Non-pigmented ciliary epithelial cell (primary cell): ENCODE measurements at regions not wholly inside any gene's neighbourhood (a gene's known extent, or its start where the extent isn't known, plus 50 kb on each side); places are given as distances from the start of the nearest gene placed in this dataset.

Experiments
- DNase-seq: peaks from one replicate; pipeline ENCODE4 v3.0.0-alpha.2; 2010; ENCODE audit warnings: low read depth

- DNase-seq, result no peak
These were observed 105.3 kb downstream of the FOXL1 start for GRCh38 chr16:86683441-86684194.

DNA sequence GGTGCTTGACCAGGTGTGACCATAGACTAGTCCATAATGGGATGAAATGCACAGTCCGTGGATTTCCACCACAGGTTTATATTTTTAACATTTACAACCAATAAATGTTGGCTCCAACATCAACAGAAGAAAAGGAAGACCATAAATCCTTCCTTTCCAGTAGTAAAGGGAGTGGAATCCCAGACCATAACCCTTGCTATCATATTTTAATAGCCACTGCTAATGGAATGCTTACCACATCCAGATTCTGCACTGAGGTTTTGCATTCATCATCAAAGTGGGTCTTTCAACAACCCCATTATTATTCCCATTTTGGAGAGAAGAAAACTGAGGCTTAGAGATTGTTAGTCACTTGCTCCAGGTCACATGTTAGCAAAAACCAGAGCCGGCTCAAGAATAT lies 106.7 kb downstream of the FOXL1 start:
- DNase-seq, result no peak

GRCh38 chr16:86690970-86691369 lies 112.6 kb downstream of the FOXL1 start:
- no peak for DNase-seq

GRCh38 chr16:86692426-86692825 lies 114.1 kb downstream of the FOXL1 start:
- DNase-seq, result no peak

DNA sequence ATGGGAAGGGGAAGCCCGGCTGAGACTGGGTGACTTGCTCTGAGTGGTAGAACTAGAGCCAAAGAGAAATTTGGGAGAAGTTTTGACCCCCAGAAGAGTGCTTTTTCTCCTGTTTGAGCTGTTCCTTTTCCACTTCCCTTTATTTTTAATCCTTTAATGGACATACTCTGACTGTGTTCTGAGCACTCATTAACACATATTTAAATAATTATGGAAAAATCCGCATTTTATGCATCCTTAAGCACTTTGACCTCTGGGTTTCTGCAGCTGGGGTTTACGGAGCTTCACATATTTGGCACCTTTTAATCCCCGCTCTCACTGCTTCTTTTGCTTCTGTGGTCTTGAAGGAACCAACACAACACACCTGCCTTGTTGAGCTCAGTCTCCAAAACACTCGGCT lies 114.7 kb downstream of the FOXL1 start:
- no peak for DNase-seq

DNA sequence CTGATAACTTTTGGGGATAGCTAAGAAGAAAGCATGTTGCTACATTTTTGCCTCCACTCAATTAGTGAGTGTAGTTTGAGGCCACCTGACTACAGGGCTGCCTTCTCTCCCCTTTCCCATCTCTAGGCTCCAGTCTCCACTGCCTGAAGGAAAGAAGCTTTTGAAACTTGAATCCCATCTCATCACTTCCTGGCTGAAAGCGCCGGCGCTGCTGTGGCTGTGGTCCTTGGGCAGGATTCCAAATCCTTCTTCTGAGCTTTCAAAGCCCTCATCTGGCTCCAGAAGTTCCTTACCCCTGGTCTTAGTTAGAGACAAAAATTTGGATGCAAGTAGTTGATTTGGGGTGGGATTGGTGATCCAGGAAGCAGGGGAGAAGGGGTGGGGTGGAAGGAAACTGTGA lies 119.4 kb downstream of the FOXL1 start:
- DNase-seq, result no peak

DNA sequence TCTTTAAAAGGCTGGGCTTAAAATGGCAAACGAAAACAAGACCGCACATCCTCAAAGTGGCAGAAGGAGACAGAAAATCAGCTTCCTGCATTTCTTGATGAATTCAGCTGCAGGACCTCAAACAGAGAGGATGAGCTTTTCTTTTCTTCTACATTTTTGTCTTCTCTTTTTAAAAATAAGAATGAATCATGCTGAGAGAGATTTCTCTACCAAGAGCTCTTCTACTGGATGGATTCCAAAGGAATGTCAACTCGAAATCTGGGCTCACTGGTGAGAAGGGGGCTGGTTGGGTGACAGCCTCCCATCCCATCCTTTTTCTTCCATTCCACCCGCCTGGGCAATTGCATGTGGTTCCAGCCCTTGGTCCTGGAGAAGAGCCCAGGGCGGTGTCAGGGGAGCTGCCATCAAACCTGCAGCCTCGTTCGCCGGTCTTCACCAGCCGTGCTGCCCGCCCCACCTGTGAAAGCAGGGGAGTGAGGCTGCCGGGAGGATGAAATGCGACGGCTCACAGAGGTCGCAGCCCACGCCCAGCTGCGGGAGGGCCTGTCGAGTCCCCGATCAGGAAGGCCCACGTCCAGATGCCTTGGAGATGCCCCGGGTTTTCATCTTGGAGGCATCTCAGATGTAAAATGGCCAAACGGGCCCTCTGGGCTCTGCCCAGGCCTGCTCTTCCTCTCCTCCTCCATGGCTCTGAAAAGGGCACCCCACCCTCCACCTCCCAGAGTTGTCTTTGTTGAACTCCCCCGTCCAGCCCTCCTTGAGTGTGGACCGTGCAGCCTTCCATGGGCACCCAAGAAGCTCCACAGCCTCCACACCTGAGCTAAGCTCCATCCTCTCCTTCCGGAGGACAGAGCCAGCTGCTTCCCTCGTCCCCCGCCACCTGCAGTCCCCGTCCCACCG lies 121.9 kb downstream of the FOXL1 start:
- no peak for DNase-seq

GRCh38 chr16:86701286-86701975 lies 123.1 kb downstream of the FOXL1 start:
- no peak for DNase-seq

DNA sequence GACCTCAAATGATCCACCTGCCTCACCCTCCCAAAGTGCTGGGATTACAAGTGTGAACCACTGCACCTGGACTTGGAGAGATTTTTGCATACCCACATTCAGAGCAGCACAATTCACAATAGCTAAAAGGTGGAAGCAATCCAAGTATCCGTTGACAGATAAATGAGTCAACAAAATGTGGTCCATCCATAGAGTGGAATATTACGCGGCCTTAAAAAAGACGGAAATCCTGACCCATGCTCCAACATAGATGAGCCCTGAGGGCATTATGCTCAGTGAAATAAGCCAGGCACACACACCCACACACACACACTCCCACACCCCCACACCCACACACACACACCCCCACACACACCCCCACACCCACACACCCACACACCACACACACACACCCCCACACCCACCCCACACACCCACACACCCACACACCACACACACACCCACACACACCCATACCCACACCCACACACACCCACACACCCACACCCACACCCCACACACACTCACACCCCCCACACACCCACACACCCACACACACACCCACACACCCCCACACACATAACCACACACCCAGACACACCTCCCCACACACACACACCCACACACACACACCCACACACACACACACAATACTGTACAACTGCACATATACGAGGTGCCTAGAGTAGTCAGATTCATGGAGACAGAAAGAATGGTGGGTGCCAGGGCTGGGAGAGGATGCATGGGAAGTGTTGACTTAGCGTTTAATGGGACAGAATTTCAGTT lies 124.7 kb downstream of the FOXL1 start:
- DNase-seq, result no peak

- DNase-seq, result no peak
These were observed 126.2 kb downstream of the FOXL1 start for GRCh38 chr16:86704516-86704915.

DNA sequence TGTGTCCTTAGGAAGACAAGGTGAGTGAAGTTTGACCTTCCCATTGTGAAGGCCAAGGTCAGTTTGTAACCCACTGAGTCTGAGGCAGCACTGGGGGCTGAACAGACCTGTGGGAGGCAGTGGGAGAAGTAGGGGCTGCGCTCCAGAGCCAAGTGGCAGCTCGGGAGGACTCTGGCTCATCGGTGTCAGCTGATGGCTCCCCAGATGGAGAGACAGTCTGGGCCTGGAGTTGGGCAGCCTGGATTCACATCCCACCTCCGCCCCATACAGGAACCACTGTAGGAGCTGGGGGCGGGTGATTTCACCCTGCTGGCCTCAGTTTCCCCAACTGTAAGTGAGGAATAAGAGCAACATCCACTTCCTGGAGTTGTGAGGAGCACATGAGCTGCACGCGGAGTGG lies 128.4 kb downstream of the FOXL1 start:
- no peak for DNase-seq

DNA sequence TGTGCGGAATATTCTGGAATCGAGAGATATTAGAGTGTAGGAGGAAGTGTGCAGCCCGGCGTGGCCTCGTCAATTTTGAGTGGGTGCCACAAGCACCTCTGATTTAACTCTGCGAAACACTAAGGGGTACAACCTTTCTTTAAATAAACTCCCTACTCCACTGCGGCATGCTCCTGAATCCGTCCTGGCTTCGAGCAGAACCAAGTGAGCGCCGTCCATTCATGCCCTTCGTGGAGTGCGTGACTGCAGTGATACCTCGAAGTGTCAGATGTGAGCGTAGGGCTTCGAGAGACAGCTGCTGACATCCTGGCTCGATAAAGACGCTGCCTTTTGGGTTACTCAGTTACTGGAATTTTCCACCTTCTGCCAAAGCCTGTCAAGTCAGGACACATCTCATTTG lies 128.8 kb downstream of the FOXL1 start:
- no peak for DNase-seq

- no peak for DNase-seq
These were observed 129.2 kb downstream of the FOXL1 start for GRCh38 chr16:86707581-86707980.

GRCh38 chr16:86708431-86708830 lies 130.1 kb downstream of the FOXL1 start:
- DNase-seq, result no peak

- no peak for DNase-seq
These were observed 130.8 kb downstream of the FOXL1 start for GRCh38 chr16:86709103-86709502.

DNA sequence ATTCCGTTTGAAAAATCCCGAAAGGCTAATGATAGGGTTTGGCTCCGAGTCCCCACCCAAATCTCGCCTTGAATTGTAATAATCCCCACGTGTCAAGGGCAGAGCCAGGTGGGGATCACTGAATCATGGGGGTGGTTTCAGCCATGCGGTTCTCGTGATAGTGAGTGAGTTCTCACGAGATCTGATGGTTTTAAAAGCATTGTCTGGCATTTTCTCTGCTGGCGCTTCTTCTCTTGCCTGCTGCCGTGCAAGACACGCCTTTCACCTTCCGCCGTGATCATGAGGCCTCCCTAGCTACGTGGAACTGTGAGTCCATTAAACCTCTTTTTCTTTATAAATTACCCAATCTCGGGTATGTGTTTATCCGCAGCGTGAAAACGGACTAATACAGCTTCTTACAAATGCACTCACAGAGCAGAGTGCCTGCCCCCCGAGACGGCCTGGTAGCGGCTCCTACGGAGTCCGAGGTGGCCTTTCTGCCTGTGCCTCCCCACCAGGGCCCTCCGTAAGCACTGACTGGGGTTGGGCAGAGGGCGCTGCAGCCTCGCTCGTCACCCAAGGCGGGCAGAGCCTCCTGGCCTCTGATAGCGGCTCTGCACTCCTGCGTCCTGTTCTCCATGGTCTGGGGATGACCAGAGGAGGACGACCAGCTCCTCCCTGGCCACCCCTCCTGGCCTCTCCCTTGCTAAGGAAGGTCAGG lies 131.7 kb downstream of the FOXL1 start:
- DNase-seq, result no peak

DNA sequence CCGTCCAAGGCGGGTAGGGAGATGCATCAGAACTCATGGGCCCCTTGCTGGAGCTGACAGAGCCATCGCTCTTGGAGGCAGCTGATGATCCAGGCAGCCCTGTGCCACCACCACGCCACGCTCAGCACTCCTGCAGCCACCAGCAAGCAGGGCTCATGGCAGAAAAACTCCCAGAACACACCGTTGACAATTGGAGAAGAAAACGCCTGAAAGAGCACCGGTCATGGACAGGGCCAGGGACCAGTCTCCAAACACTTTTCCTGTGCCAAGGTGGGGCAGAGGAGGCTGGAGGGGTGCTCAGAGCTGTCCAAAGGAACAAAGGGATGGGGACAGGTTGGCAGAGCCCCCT lies 132.2 kb downstream of the FOXL1 start:
- DNase-seq, result no peak

DNA sequence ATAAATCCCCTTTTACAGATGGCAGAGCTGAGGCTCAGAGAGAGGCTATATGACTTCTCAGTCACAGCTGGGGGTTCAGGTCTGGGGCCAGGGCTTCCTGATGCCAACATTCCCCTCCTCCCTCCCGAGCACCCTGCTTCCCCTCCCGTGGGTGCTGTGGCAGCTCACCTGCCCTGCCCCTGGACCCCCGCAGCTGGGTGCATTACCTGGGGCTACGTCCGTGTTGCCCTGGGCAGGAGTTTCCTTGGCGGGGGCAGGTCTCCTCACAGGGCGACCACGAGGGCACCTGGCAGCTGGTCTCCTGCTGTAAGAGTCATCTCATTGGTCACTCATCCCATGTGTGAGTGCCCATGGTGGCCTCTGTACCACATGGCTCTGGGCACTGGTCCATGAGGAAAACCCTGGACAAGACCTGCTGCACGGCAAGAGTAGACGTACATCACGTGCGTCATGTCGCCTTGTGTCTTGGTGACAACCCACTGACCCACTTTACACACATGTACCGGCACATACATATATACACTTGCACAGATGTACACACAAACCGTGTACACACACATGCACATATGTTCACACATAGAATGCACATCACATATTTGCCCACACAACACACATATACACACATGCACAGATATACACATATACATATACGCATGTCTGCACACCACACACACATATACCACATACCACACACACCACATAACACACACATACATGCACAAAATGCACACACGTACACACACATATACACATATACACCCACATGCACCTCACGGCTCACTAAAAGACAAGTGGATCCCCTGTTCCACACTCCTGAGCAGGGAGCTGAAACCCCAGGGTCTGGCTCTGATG lies 134.0 kb downstream of the FOXL1 start:
- DNase-seq, result no peak

GRCh38 chr16:86713021-86713631 lies 134.8 kb downstream of the FOXL1 start:
- no peak for DNase-seq

GRCh38 chr16:86714166-86714565 lies 135.8 kb downstream of the FOXL1 start:
- DNase-seq, result no peak
